ENCODE measurements at regions not wholly inside any gene's neighbourhood (a gene's known extent, or its start where the extent isn't known, plus 50 kb on each side); places are given as distances from the start of the nearest gene placed in this dataset.
A peak's percentile ranks its signal among the peaks of the same experiment; 100 is the strongest.

GRCh38 chr5:112492291-112492690 is 73.2 kb upstream of the EPB41L4A start:
- TF ChIP-seq, protein P1, sequence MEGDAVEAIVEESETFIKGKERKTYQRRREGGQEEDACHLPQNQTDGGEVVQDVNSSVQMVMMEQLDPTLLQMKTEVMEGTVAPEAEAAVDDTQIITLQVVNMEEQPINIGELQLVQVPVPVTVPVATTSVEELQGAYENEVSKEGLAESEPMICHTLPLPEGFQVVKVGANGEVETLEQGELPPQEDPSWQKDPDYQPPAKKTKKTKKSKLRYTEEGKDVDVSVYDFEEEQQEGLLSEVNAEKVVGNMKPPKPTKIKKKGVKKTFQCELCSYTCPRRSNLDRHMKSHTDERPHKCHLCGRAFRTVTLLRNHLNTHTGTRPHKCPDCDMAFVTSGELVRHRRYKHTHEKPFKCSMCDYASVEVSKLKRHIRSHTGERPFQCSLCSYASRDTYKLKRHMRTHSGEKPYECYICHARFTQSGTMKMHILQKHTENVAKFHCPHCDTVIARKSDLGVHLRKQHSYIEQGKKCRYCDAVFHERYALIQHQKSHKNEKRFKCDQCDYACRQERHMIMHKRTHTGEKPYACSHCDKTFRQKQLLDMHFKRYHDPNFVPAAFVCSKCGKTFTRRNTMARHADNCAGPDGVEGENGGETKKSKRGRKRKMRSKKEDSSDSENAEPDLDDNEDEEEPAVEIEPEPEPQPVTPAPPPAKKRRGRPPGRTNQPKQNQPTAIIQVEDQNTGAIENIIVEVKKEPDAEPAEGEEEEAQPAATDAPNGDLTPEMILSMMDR (conservative IDR thresholded peaks at IDR 0.05; ENCODE audit: low read depth, low read length): peak; percentile 80
- TF ChIP-seq EZH2 (IDR thresholded peaks at IDR 0.05; ENCODE audit: borderline replicate concordance, low read depth, low read length, poor library complexity, severe bottlenecking): no peak

Data from A673 (cell line).